GM20000 (cell line): ENCODE measurements at regions not wholly inside any gene's neighbourhood (a gene's known extent, or its start where the extent isn't known, plus 50 kb on each side); places are given as distances from the start of the nearest gene placed in this dataset.

ENCODE experiments used
- DNase-seq: peaks from one replicate; pipeline ENCODE4 v3.0.0; 2012; ENCODE audit warnings: low spot score
- TF ChIP-seq, protein P1 (sequence below): IDR thresholded peaks from 2 replicates; pipeline ENCODE4 v1.5.1; 2012; ENCODE audit warnings: mild to moderate bottlenecking, control low read depth; ENCODE audit errors: extremely low read depth, missing control alignments

- TF ChIP-seq, protein P1, sequence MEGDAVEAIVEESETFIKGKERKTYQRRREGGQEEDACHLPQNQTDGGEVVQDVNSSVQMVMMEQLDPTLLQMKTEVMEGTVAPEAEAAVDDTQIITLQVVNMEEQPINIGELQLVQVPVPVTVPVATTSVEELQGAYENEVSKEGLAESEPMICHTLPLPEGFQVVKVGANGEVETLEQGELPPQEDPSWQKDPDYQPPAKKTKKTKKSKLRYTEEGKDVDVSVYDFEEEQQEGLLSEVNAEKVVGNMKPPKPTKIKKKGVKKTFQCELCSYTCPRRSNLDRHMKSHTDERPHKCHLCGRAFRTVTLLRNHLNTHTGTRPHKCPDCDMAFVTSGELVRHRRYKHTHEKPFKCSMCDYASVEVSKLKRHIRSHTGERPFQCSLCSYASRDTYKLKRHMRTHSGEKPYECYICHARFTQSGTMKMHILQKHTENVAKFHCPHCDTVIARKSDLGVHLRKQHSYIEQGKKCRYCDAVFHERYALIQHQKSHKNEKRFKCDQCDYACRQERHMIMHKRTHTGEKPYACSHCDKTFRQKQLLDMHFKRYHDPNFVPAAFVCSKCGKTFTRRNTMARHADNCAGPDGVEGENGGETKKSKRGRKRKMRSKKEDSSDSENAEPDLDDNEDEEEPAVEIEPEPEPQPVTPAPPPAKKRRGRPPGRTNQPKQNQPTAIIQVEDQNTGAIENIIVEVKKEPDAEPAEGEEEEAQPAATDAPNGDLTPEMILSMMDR, result no peak
- DNase-seq, result no peak
These were observed 70.5 kb upstream of the FAT3 start for GRCh38 chr11:92154110-92154509.

DNA sequence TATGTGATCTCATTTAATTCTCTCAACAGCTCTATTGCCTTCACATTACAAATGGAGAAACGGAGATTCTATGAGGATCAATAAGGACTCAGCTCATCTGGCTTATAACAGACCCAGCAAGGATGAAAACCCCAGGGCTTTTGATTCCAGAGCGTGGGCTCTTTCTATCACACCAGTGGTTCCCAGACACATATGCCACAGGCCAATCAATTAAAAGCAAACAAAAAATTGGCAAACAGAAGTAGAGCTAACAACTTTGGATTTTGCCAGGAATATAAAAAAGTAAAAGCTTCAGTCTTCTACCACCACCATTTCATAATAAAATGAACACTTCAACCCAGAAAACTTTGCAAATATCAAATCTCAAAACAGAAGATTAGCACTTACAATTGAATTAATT, 71.1 kb upstream of the FAT3 start:
- TF ChIP-seq, protein P1, result no peak
- no peak for DNase-seq

GRCh38 chr11:92152245-92152644, 72.4 kb upstream of the FAT3 start:
- DNase-seq, result no peak
- TF ChIP-seq, protein P1, result no peak

DNA sequence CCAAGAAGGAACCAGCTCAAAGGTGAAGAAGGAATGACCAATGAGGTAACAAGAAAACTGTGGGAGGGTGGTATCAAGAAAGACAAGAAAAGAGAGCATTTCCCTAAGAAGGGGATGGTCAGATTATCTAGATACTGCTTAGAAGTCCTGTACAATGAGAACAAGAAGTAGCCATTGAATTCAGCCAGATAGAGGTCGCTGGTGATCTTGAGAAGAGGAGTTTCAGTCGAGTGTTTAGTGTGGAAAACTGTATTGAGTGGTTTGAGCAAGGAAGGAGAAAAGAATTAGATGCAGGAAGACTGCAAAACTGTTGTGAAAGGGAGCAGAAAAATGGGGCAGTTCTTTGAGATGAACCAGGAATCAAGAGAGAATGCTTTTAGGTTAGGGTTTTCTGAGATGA, 74.6 kb upstream of the FAT3 start:
- TF ChIP-seq, protein P1, result no peak
- no peak for DNase-seq

GRCh38 chr11:92141725-92142124, 82.9 kb upstream of the FAT3 start:
- no peak for DNase-seq
- TF ChIP-seq, protein P1, result no peak

DNA sequence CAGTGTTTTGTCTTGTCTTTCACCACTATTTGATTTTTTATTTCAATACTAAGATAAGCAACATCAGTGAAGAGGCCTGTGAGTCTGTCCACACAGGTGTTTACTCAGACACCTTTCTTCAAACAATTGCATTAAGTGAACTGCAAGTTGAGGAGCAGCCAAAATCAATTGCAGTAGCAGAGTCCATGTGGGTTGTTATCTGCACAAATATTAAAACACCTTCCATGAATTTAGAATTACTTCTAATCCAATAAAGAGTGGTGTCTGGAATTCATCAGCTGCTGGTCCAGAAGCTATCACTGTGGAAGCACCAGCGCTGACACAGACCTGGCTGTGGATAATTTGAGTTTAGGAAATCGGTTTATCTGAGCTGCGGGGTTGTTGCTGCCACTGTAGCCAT, 83.5 kb upstream of the FAT3 start:
- DNase-seq, result no peak
- TF ChIP-seq, protein P1, result no peak

- DNase-seq, result no peak
- TF ChIP-seq, protein P1, result no peak
These were observed 84.6 kb upstream of the FAT3 start for GRCh38 chr11:92140021-92140420.
